ENCODE measurements at regions not wholly inside any gene's neighbourhood (a gene's known extent, or its start where the extent isn't known, plus 50 kb on each side); places are given as distances from the start of the nearest gene placed in this dataset.

GRCh38 chr2:3097804-3098203 lies 279.8 kb downstream of the EIPR1 start:
- TF ChIP-seq CTCF (IDR thresholded peaks at IDR 0.05; ENCODE audit: low read length) (no peak), EZH2 (optimal IDR thresholded peaks at IDR 0.05; ENCODE audit: low read depth, low read length) (no peak), EZH2phosphoT487 (IDR thresholded peaks at IDR 0.05; ENCODE audit: low read length) (no peak)

Data from MM.1S (cell line).